Right ventricle myocardium inferior (tissue), 1 donor: ENCODE measurements at regions not wholly inside any gene's neighbourhood (a gene's known extent, or its start where the extent isn't known, plus 50 kb on each side); places are given as distances from the start of the nearest gene placed in this dataset.

ENCODE experiments used
- ATAC-seq: fragments of 200-7000 bp; cut with Tn5 transposase; one replicate; pipeline ENCODE4 v1.9.1; 2020; ENCODE audit warnings: mild to moderate bottlenecking, moderate library complexity
- DNase-seq: peaks from one replicate; pipeline ENCODE4 v3.0.0; 2021; ENCODE audit errors: missing footprints
- intact Hi-C: fragments of 100-400 bp; cut with DNase I; formaldehyde crosslinking; loops from one replicate; pipeline ENCODE4 v1.11.0; 2022
- donor health status: DM: no; HTN: yes; CAD: no; lungs with severe emphysema.

DNA sequence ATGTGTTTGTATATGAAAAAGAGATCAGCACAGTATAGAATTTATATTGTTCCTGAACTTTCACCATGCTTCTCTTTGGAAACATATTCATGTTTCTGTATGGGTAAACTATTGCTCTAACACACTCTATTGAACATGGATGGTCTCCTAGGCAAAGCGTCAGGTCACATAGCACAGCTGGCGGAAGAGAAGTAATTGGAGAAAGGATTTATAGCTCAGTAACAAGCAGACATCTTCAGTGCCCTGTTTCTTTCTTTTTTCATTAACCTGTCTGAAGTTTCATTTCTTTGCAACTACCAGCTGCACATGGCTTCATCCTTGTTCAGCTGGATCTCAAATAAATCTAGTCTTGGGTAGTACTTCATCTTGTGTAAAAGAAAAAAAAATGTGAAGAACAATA is 84.4 kb upstream of the TRPC6 start:
- DNase-seq, result no peak
- ATAC-seq, result no peak
- intact Hi-C loops, result no loop called here

DNA sequence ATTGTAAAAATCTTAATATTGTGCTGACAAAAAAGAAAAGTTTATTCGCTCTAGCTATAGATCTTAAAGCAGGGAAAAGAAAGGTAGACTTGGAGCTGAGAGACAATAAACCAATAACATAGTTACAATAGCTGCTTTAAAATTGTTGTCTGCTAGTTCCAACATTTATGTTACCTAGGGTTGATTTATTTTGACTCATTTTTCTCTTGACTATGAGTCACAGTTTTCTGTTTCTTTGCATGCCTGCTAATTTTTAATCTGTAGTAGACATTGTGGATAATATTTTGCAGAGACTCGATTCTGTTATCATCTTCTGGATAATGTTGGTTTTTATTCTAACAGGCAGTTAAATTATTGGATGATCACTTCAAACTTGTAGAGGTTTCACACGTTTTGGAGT is 83.1 kb upstream of the TRPC6 start:
- intact Hi-C loops, result no loop called here
- ATAC-seq (no peak), DNase-seq (no peak)

DNA sequence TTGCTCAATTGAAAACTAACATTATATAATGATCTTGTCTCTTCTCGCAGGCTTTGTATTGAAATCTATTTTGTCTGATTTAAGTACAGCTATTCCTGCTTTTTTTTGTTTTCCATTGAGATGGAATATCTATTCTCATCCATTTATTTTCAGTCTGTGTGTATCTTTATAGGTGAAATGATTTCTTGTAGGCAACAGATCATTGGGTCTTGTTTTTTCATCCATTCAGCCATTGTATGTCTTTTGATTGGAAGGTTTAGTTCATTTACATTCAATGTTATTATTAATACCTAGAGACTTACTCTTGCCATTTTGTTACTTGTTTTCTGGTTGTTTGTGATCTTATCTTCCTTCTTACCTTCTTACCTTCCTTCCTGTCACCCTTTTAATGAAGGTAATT is 77.8 kb upstream of the TRPC6 start:
- intact Hi-C loops, result no loop called here
- ATAC-seq (no peak), DNase-seq (no peak)
